Mesothelial cell of epicardium (in vitro differentiated cells): ENCODE measurements at regions not wholly inside any gene's neighbourhood (a gene's known extent, or its start where the extent isn't known, plus 50 kb on each side); places are given as distances from the start of the nearest gene placed in this dataset.

Experiments
- DNase-seq, 2 experiments: peaks; one replicate each; pipeline ENCODE4 v3.0.0; 2021; ENCODE audit warnings: low spot score in 2 of 2; ENCODE audit not compliant: unreplicated experiment in 2 of 2
- H3K27ac Mint-ChIP-seq: 2 replicates; pipeline ENCODE4 v1.8.0; 2021; ENCODE audit warnings: mixed read lengths
- H3K27me3 Mint-ChIP-seq: 2 replicates; pipeline ENCODE4 v1.8.0; 2021; ENCODE audit warnings: low read depth, mixed read lengths
- H3K36me3 Mint-ChIP-seq: 2 replicates; pipeline ENCODE4 v1.8.0; 2021; ENCODE audit warnings: mixed read lengths
- H3K4me1 Mint-ChIP-seq: 2 replicates; pipeline ENCODE4 v1.8.0; 2021; ENCODE audit warnings: mixed read lengths
- H3K4me3 Mint-ChIP-seq: 2 replicates; pipeline ENCODE4 v1.8.0; 2021; ENCODE audit warnings: mild to moderate bottlenecking, moderate library complexity, mixed read lengths
- H3K9me3 Mint-ChIP-seq: 2 replicates; pipeline ENCODE4 v1.8.0; 2021; ENCODE audit warnings: mixed read lengths
- CTCF ChIP-seq: fragments of 200-600 bp; sonication (generic); IDR thresholded peaks from one replicate; pipeline ENCODE4 v1.5.0; 2021; ENCODE audit warnings: antibody characterized with exemption; ENCODE audit not compliant: unreplicated experiment

GRCh38 chr13:36516225-36516624 lies 83.9 kb downstream of the CCNA1 start:
- H3K4me3 Mint-ChIP-seq = no peak overlapping the region
- peaks cover 5% of the 10 kb centered on the region for H3K27me3 Mint-ChIP-seq
- TF ChIP-seq CTCF = no peak
- no peak for DNase-seq
- H3K9me3 Mint-ChIP-seq = no peaks in the 10 kb centered on the region
- no peaks in the 10 kb centered on the region for H3K36me3 Mint-ChIP-seq
- H3K27ac Mint-ChIP-seq = no peak overlapping the region
- H3K4me1 Mint-ChIP-seq = no peaks in the 10 kb centered on the region

GRCh38 chr13:36518707-36519106 lies 86.4 kb downstream of the CCNA1 start:
- H3K9me3 Mint-ChIP-seq = peaks cover 13% of the 10 kb centered on the region
- no peaks in the 10 kb centered on the region for H3K4me1 Mint-ChIP-seq
- no peak for DNase-seq
- H3K27me3 Mint-ChIP-seq = peaks cover 5% of the 10 kb centered on the region
- no peak for TF ChIP-seq CTCF
- no peaks in the 10 kb centered on the region for H3K36me3 Mint-ChIP-seq
- no peak overlapping the region for H3K27ac Mint-ChIP-seq
- H3K4me3 Mint-ChIP-seq = no peak overlapping the region

GRCh38 chr13:36519432-36519831 lies 87.1 kb downstream of the CCNA1 start:
- H3K9me3 Mint-ChIP-seq = peaks cover 13% of the 10 kb centered on the region
- TF ChIP-seq CTCF = no peak

GRCh38 chr13:36520111-36520510 lies 87.8 kb downstream of the CCNA1 start:
- Mint-ChIP-seq H3K9me3 (peaks cover 13% of the 10 kb centered on the region), H3K4me3 (no peak overlapping the region), H3K27ac (no peak overlapping the region), H3K27me3 (peaks cover 3% of the 10 kb centered on the region), H3K36me3 (no peaks in the 10 kb centered on the region), H3K4me1 (no peaks in the 10 kb centered on the region)
- DNase-seq = no peak
- TF ChIP-seq CTCF = no peak

More at GRCh38 chr13:36519432-36519831, 87.1 kb downstream of the CCNA1 start:
- Mint-ChIP-seq H3K27ac (no peak overlapping the region), H3K4me1 (no peaks in the 10 kb centered on the region), H3K4me3 (no peak overlapping the region), H3K36me3 (no peaks in the 10 kb centered on the region), H3K27me3 (peaks cover 3% of the 10 kb centered on the region)
- DNase-seq = no peak

- DNase-seq = no peak
- no peak overlapping the region for H3K4me3 Mint-ChIP-seq
- H3K36me3 Mint-ChIP-seq = no peaks in the 10 kb centered on the region
Measured at GRCh38 chr13:36526897-36527296, 94.6 kb downstream of the CCNA1 start.

More at GRCh38 chr13:36526897-36527296, 94.6 kb downstream of the CCNA1 start:
- Mint-ChIP-seq H3K4me1 (peaks cover 17% of the 10 kb centered on the region), H3K27ac (no peak overlapping the region), H3K9me3 (peaks cover 22% of the 10 kb centered on the region), H3K27me3 (peaks cover 2% of the 10 kb centered on the region)
- no peak for TF ChIP-seq CTCF
